ENCODE measurements at regions not wholly inside any gene's neighbourhood (a gene's known extent, or its start where the extent isn't known, plus 50 kb on each side); places are given as distances from the start of the nearest gene placed in this dataset.
"Not testable (repeated sequence)": the region's sequence is repeated elsewhere in the genome, so short reads cannot be mapped to it uniquely, and the experiment has no call there.

GRCh38 chr17:55909776-55910175 is 158.9 kb downstream of the PCTP start:
- no peak for DNase-seq (ENCODE audit: low read depth)

- DNase-seq (ENCODE audit: low read depth) = no peak
These were observed 160.3 kb downstream of the PCTP start for GRCh38 chr17:55911186-55911585.

GRCh38 chr17:55925440-55925839 is 174.6 kb downstream of the PCTP start:
- DNase-seq (ENCODE audit: low read depth) = no peak

DNA sequence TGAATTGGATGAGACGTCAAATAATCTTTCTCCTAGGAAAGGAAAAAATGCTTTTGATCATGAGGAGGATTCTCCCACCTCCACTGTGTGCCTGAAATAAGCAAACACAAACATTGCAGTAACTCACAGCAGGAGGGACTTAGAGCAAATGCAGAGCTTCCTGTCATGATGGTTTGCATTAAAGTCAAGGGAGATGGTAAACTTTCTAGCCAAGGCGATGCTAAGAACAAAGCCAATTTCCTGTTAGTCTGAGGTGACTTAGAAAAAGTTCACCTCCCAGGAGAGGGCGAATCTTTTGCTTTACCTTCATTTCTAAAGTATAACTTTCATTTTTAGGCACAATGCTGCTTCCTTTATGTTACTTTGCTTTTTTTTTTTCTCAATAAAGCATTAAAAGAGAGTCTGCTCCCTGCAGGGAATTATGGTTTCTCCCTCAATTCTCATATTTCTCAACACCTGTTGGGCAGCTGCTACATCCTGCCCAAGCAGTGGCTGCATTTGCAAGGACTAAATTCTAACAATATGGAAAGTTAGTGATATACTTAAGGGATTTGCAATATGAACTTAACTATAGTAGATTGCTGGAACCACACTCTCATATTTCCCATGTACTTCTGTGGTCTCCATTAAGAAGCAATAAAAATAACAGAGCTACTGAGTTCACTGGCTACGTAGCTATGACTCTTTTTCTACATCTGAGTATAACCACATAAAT is 175.6 kb downstream of the PCTP start:
- no peak for DNase-seq (ENCODE audit: low read depth)

DNA sequence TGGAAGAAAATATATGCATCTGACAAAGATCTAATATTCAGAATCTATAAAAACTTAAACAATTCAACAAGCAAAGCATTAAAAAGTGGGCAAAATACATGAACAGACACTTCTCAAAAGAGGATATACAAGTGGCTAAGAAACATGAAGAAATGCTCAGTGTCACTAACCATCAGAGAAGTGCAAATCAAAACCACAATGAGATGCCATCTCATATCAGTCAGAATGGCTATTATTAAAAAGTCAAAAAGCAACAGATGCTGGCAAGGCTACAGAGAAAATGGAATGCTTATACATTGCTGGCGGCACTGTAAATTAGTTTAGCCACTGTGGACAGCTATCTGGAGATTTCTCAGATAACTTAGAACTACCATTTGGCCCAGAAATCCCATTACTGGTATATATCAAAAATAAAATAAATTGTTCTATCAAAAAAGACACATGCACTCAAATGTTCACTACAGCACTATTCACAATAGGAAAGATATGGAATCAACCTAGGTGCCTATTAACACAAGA is 179.5 kb downstream of the PCTP start:
- DNase-seq (ENCODE audit: low read depth) = no peak

DNA sequence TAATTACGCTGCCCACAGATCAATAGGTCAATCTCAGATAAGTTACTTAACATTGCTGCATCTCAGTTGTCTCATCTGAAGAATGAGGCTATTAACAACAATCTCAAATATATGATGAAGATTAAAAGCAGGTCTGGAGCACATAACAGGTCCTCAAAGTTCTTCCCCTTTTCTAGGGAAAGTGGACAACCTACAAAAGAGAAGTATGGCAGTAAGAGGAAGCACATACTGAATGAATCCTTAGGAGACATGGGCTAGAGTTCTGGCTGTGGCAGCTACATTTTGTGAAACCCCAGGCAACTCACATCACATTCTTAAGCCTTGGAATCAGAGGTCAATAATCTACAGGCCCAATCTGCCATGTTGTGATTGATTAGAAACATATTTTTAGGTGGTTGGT is 180.6 kb downstream of the PCTP start:
- DNase-seq (ENCODE audit: low read depth) = no peak

GRCh38 chr17:55932973-55933372 is 182.1 kb downstream of the PCTP start:
- no peak for DNase-seq (ENCODE audit: low read depth)

GRCh38 chr17:55939181-55939810 is 188.4 kb downstream of the PCTP start:
- DNase-seq (ENCODE audit: low read depth) = not testable (repeated sequence)

GRCh38 chr17:55959756-55960155 is 193.5 kb upstream of the ANKFN1 start:
- no peak for DNase-seq (ENCODE audit: low read depth)

DNA sequence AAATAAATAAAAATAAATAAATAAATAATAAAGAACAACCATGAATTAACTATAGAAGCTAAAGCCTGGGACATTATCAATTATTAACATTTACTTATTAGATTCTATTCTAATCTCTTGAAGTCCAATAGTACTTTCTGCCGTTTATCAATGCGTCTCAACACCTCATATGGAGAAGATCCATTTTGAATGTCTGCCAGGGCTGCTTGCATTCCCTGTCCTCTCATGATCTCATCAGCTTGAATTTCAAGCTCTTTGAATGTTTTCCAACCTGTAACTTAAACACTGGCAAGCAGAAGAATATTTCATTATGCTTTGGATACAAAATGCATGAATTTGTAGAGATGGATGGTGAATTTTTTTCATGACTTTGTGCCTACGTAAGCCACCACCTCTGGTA is 191.9 kb upstream of the ANKFN1 start:
- DNase-seq (ENCODE audit: low read depth) = no peak

GRCh38 chr17:55962951-55963401 is 190.3 kb upstream of the ANKFN1 start:
- DNase-seq (ENCODE audit: low read depth) = no peak

DNA sequence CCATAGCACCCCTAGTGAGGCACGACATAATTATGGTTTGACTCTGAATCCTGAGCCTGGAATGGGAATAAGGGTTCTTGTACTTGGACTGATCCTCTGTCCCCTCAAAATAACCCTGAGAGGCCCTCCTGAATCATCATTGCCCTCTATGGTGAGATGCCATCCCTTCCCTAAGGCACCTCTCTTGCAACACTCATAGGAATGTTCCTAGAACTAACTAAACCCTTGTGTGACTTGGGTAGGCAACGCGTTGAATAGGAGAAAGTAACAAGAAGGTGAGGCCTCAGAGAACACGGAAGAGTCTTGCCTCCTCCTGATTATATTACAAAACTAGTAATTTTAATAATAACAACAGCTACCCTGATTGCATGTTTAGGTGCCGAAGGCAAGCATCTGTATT is 189.1 kb upstream of the ANKFN1 start:
- no peak for DNase-seq (ENCODE audit: low read depth)

- no peak for DNase-seq (ENCODE audit: low read depth)
These were observed 188.2 kb upstream of the ANKFN1 start for GRCh38 chr17:55965051-55965450.

- DNase-seq (ENCODE audit: low read depth) = no peak
These were observed 183.5 kb upstream of the ANKFN1 start for GRCh38 chr17:55969562-55970324.

DNA sequence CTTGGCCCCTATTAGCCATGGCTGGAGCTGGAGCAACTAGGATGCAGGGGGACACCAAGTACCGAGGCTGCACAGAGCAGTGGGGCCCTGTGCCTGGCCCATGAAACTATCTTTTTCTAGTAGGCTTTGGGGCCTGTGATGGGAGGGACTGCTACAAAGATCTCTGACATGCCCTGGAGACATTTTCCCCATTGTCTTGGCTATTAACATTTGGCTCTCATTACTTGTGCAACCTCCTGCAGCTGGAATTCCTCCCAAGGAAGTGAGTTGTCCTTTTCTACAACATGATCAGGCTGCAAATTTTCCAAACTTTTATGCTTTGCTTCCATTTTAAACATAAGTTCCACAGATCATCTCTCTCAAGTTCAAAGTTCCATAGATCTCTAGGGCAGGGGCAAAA is 174.7 kb upstream of the ANKFN1 start:
- no peak for DNase-seq (ENCODE audit: low read depth)

GRCh38 chr17:55983096-55983495 is 170.2 kb upstream of the ANKFN1 start:
- DNase-seq (ENCODE audit: low read depth) = no peak

DNA sequence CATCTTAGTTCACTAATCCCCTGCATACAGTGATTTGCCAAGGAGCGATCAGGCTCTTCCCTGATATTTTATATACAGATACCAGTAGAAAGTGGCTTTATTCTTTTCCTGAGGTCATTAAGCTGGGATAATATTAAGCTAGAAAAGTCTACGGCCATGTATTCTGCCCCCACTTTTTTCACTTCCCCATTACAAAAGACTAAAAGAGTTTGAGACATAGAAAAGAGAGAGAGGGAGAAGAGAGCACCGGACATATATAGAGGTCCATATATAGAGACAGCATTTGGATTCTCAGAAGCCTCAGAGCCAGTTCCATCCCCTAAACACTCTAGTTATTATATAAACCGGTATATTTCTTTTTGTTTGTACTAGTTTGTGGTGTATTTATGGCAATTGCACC is 166.5 kb upstream of the ANKFN1 start:
- no peak for DNase-seq (ENCODE audit: low read depth)

DNA sequence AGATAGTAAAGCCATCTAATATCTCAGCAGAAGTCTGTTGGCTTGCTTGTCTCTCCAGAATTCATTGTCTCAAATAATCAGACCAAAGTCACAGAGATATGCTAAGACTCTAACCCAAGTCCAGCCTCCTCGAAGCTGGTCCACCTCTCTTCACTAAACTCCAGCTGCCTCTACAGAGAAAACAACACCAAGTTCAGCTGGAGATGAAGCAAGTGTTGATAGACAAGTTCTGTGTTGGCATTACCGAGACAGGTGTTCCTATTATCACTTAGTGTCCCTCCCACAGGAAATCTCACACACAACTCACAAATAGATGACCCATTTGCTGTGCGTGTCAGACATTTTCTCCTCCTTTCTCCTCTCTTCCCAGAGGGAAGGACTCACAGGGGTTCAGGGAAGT is 164.4 kb upstream of the ANKFN1 start:
- no peak for DNase-seq (ENCODE audit: low read depth)

DNA sequence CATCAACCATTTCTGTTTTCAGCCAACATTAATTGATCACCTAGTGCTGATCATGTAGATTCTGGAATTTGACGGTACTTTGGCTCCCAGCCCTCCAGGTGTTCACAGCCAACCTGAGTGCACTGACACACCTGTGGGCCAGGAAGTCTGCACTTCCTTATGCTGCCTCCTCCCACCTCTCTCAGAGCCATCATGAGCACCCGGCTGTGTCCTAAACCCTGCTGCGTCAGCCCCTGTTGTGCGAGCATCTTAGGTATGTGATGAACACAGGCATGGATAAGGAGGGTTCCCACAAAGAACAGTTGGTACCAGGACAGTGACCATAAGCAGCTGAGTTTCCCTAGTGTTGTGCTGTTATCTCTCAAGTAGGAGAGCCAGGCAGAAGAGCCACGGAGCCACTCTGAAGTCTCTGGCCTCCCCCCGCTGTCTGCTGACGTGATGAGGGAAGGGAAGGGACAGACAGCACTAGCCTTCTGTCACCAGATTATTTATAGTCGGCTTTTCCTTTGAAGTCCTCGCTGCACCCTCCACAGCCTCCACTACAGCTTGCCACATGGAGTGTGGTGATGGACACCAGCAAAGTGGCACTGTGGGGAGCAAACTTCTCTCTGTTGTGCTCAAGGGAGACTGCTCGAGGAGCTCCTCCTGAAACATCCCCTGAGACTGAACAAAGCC is 162.8 kb upstream of the ANKFN1 start:
- no peak for DNase-seq (ENCODE audit: low read depth)

- DNase-seq (ENCODE audit: low read depth) = no peak
These were observed 156.4 kb upstream of the ANKFN1 start for GRCh38 chr17:55996826-55997225.

- no peak for DNase-seq (ENCODE audit: low read depth)
These were observed 152.9 kb upstream of the ANKFN1 start for GRCh38 chr17:56000411-56000810.

GRCh38 chr17:56002656-56003055 is 150.6 kb upstream of the ANKFN1 start:
- DNase-seq (ENCODE audit: low read depth) = not testable (repeated sequence)
